ENCODE measurements at regions not wholly inside any gene's neighbourhood (a gene's known extent, or its start where the extent isn't known, plus 50 kb on each side); places are given as distances from the start of the nearest gene placed in this dataset.
"Not testable (repeated sequence)": the region's sequence is repeated elsewhere in the genome, so short reads cannot be mapped to it uniquely, and the experiment has no call there.

GRCh38 chr6:97778290-97779038 lies 495.4 kb upstream of the MMS22L start:
- Histone ChIP-seq H3K27me3 (ENCODE audit: low read length) (no peaks in the 10 kb centered on the region), H3K4me2 (ENCODE audit: low read depth, low read length, poor library complexity, severe bottlenecking) (no peak overlapping the region), H3K4me3 (ENCODE audit: insufficient read depth, low read length, poor library complexity, severe bottlenecking) (no peak overlapping the region), H3K9me3 (ENCODE audit: insufficient read depth, low read length) (no peaks in the 10 kb centered on the region), H3K9ac (ENCODE audit: low read length) (no peak overlapping the region), H4K20me1 (ENCODE audit: low read depth, low read length) (no peaks in the 10 kb centered on the region), H3K36me3 (ENCODE audit: low read length) (no peaks in the 10 kb centered on the region), H3K79me2 (ENCODE audit: insufficient read depth, low read length) (no peaks in the 10 kb centered on the region), H3K9me2 (replicated peaks; ENCODE audit: insufficient read depth, low read length) (no peaks in the 10 kb centered on the region), H3F3A (ENCODE audit: insufficient read depth) (no peaks in the 10 kb centered on the region), H2AFZ (ENCODE audit: low read depth, low read length, severe bottlenecking) (no peak overlapping the region), H3K27ac (ENCODE audit: low read depth, low read length) (no peak overlapping the region)
- no peak for TF ChIP-seq CTCF (IDR thresholded peaks at IDR 0.05; ENCODE audit: insufficient read depth, low read length, poor library complexity, severe bottlenecking)
- TF ChIP-seq EZH2phosphoT487 (conservative IDR thresholded peaks at IDR 0.05; ENCODE audit: low read length) = no peak

GRCh38 chr6:97779039-97779766 lies 496.2 kb upstream of the MMS22L start:
- H3K27ac ChIP-seq (ENCODE audit: low read depth, low read length); H3K9ac ChIP-seq (ENCODE audit: low read length); H2AFZ ChIP-seq (ENCODE audit: low read depth, low read length, severe bottlenecking); H3K9me3 ChIP-seq (ENCODE audit: insufficient read depth, low read length); H3K79me2 ChIP-seq (ENCODE audit: insufficient read depth, low read length); H3K4me3 ChIP-seq (ENCODE audit: insufficient read depth, low read length, poor library complexity, severe bottlenecking); H3K36me3 ChIP-seq (ENCODE audit: low read length); H3K27me3 ChIP-seq (ENCODE audit: low read length); H3F3A ChIP-seq (ENCODE audit: insufficient read depth); H3K4me2 ChIP-seq (ENCODE audit: low read depth, low read length, poor library complexity, severe bottlenecking); H4K20me1 ChIP-seq (ENCODE audit: low read depth, low read length); H3K9me2 ChIP-seq (replicated peaks; ENCODE audit: insufficient read depth, low read length): not testable (repeated sequence)

- H3K36me3 ChIP-seq (ENCODE audit: low read length) = no peaks in the 10 kb centered on the region
- H3K9ac ChIP-seq (ENCODE audit: low read length) = no peak overlapping the region
- no peaks in the 10 kb centered on the region for H3K27me3 ChIP-seq (ENCODE audit: low read length)
- H3K27ac ChIP-seq (ENCODE audit: low read depth, low read length) = no peak overlapping the region
- no peak overlapping the region for H3K4me3 ChIP-seq (ENCODE audit: insufficient read depth, low read length, poor library complexity, severe bottlenecking)
- H2AFZ ChIP-seq (ENCODE audit: low read depth, low read length, severe bottlenecking) = no peak overlapping the region
- H4K20me1 ChIP-seq (ENCODE audit: low read depth, low read length) = no peaks in the 10 kb centered on the region
- H3F3A ChIP-seq (ENCODE audit: insufficient read depth) = no peaks in the 10 kb centered on the region
- H3K9me3 ChIP-seq (ENCODE audit: insufficient read depth, low read length) = no peaks in the 10 kb centered on the region
- no peak overlapping the region for H3K4me2 ChIP-seq (ENCODE audit: low read depth, low read length, poor library complexity, severe bottlenecking)
- no peaks in the 10 kb centered on the region for H3K79me2 ChIP-seq (ENCODE audit: insufficient read depth, low read length)
- H3K9me2 ChIP-seq (replicated peaks; ENCODE audit: insufficient read depth, low read length) = no peaks in the 10 kb centered on the region
- TF ChIP-seq EZH2phosphoT487 (conservative IDR thresholded peaks at IDR 0.05; ENCODE audit: low read length) (no peak), CTCF (IDR thresholded peaks at IDR 0.05; ENCODE audit: insufficient read depth, low read length, poor library complexity, severe bottlenecking) (no peak)
These were observed 508.0 kb upstream of the MMS22L start for GRCh38 chr6:97790926-97791590.
